K562 (cell line): ENCODE measurements at regions not wholly inside any gene's neighbourhood (a gene's known extent, or its start where the extent isn't known, plus 50 kb on each side); places are given as distances from the start of the nearest gene placed in this dataset.

Source experiments
- ATAC-seq: fragments of 200-7000 bp; cut with Tn5 transposase; 3 replicates; pipeline ENCODE4 v1.9.1; 2020; ENCODE audit warnings: moderate library complexity
- BruUV-seq: library from RNA; stranded (reverse); fragments of 400-500 nt; replicated peaks from 2 replicates; lab custom pipeline; 2021; lab: Mats Ljungman, UMichigan
- CTCF ChIA-PET: fragments of 300-600 bp; formaldehyde crosslinking; extraction: SDS; loops from one replicate; lab custom pipeline; 2021; ENCODE audit warnings: low intra/inter-chr PET ratio; lab: Yijun Ruan, JAX
- POLR2A ChIA-PET: fragments of 300-600, 350-650 bp; sonication (Branson Sonifier 250); formaldehyde crosslinking; extraction: SDS; loops from one replicate; lab custom pipeline; 2021; ENCODE audit warnings: antibody characterized with exemption, inconsistent platforms; lab: Yijun Ruan, JAX
- DNase-seq, 4 experiments: peaks; one replicate each; pipeline versions ENCODE4 v3.0.0 to v3.0.0-alpha.2; 2011 to 2018; ENCODE audit warnings: low spot score in 3 of 4, mixed read lengths in 3 of 4; ENCODE audit errors: extremely low read depth in 1 of 4
- FAIRE-seq: peaks from 2 replicates; lab custom pipeline; 2011; peaks lifted over from hg19 to GRCh38; lab: Jason Lieb, UNC
- H2AFZ ChIP-seq: 2 replicates; pipeline ENCODE4 v1.6.0; 2011; ENCODE audit warnings: low read depth, low read length, control low read depth, inconsistent platforms
- H3K27ac ChIP-seq: fragments of 200-600 bp; 3 replicates; pipeline ENCODE4 v1.8.0; 2011; ENCODE audit warnings: low read depth, mild to moderate bottlenecking, control low read depth, inconsistent platforms, low read length, moderate library complexity, mixed read lengths; ENCODE audit errors: extremely low read depth
- H3K27me3 ChIP-seq, 2 experiments: fragments of 300-600 bp in 1 of 2; 2 replicates in 1 of 2; 3 replicates in 1 of 2; pipeline versions ENCODE4 v1.6.0 to v1.8.0; 2011; ENCODE audit warnings: inconsistent platforms in 2 of 2, low read length in 2 of 2, mild to moderate bottlenecking in 1 of 2, mixed read lengths in 1 of 2, moderate library complexity in 1 of 2; ENCODE audit not compliant: control insufficient read depth in 2 of 2, insufficient read depth in 2 of 2
- H3K36me3 ChIP-seq: fragments of 300-600 bp; 3 replicates; pipeline ENCODE4 v1.8.0; 2011; ENCODE audit warnings: mild to moderate bottlenecking, low read length, inconsistent platforms; ENCODE audit not compliant: control insufficient read depth, insufficient read depth
- H3K4me1 ChIP-seq, 2 experiments: fragments of 200-600 bp in 1 of 2; replicated peaks in 1 of 2; 2 replicates in 1 of 2; 3 replicates in 1 of 2; pipeline versions ENCODE4 v1.5.1 to v1.8.0; 2011; ENCODE audit warnings: inconsistent platforms in 2 of 2, low read length in 2 of 2, mild to moderate bottlenecking in 1 of 2, mixed read lengths in 1 of 2, moderate library complexity in 1 of 2; ENCODE audit not compliant: control insufficient read depth in 2 of 2, insufficient read depth in 2 of 2
- H3K4me2 ChIP-seq: 2 replicates; pipeline ENCODE4 v1.6.1; 2011; ENCODE audit warnings: low read length, control low read depth, inconsistent platforms, mixed read lengths; ENCODE audit not compliant: insufficient read depth
- H3K4me3 ChIP-seq: fragments of 200-600 bp; sonication (generic), shearing (Covaris generic); 2 replicates; pipeline ENCODE4 v1.5.1; 2016; ENCODE audit warnings: control low read depth, inconsistent platforms
- H3K79me2 ChIP-seq: fragments of 200-600 bp; 3 replicates; pipeline ENCODE4 v1.8.0; 2011; ENCODE audit warnings: low read length, inconsistent platforms; ENCODE audit not compliant: control insufficient read depth, insufficient read depth
- H3K9ac ChIP-seq, 2 experiments: 2 replicates each; pipeline versions ENCODE4 v1.6.0 to v1.6.1; 2011; ENCODE audit warnings: low read depth in 2 of 2, low read length in 2 of 2, control low read depth in 1 of 2, inconsistent platforms in 1 of 2, mild to moderate bottlenecking in 1 of 2, mixed read lengths in 1 of 2; ENCODE audit not compliant: insufficient read depth in 1 of 2
- H3K9me1 ChIP-seq: one replicate; pipeline ENCODE4 v1.6.0; 2011; ENCODE audit warnings: inconsistent platforms, mild to moderate bottlenecking, low read length, moderate library complexity; ENCODE audit not compliant: control insufficient read depth, insufficient read depth
- H3K9me3 ChIP-seq: replicated peaks from 2 replicates; pipeline ENCODE4 v1.5.1; 2011; ENCODE audit warnings: low read depth, low read length, inconsistent platforms; ENCODE audit not compliant: control insufficient read depth, insufficient read depth
- H4K20me1 ChIP-seq: replicated peaks from 2 replicates; pipeline ENCODE4 v1.6.1; 2011; ENCODE audit warnings: low read length, inconsistent platforms, mixed read lengths; ENCODE audit not compliant: control insufficient read depth, insufficient read depth
- CEBPG ChIP-seq, 3 experiments: fragments of 200-800 bp in 1 of 3; sonication (Bioruptor generic) in 1 of 3; sonication (generic) in 1 of 3; formaldehyde crosslinking in 1 of 3; IDR thresholded peaks in 2 of 3; conservative IDR thresholded peaks in 1 of 3; 2 replicates each; pipeline versions ENCODE4 v1.6.1 to v1.8.0; 2016 to 2022; ENCODE audit warnings: missing compliant biosample characterization in 2 of 3, missing genetic modification characterization in 2 of 3, mild to moderate bottlenecking in 1 of 3, missing genetic modification reagents in 1 of 3
- CHD4 ChIP-seq: fragments of 200-600 bp; sonication (generic); IDR thresholded peaks from 3 replicates; pipeline ENCODE4 v1.6.1; 2012; ENCODE audit warnings: low read depth, mild to moderate bottlenecking, mixed read lengths, low read length, inconsistent platforms; ENCODE audit not compliant: insufficient read depth, insufficient replicate concordance, poor library complexity, severe bottlenecking
- GATAD2B ChIP-seq: fragments of 450-650 bp; IDR thresholded peaks from 2 replicates; pipeline ENCODE4 v1.6.1; 2017; ENCODE audit warnings: mild to moderate bottlenecking, borderline replicate concordance
- NFRKB ChIP-seq: fragments of 450-650 bp; IDR thresholded peaks from 2 replicates; pipeline ENCODE4 v1.6.1; 2016; ENCODE audit warnings: low read depth
- SETDB1 ChIP-seq: IDR thresholded peaks from one replicate; pipeline ENCODE4 v1.6.1; 2012; ENCODE audit warnings: low read length, control low read depth, inconsistent platforms
- SFPQ ChIP-seq: fragments of 200-400 bp; formaldehyde crosslinking; IDR thresholded peaks from 2 replicates; pipeline ENCODE4 v1.6.1; 2017; ENCODE audit warnings: mild to moderate bottlenecking, low read depth, low read length, moderate library complexity
- ZBTB11 ChIP-seq, 3 experiments: fragments of 200-800 bp in 1 of 3; fragments of 250-450 bp in 1 of 3; fragments of 450-650 bp in 1 of 3; sonication (Bioruptor Pico) in 1 of 3; sonication (Bioruptor generic) in 1 of 3; formaldehyde crosslinking in 1 of 3; IDR thresholded peaks; 2 replicates each; pipeline versions ENCODE4 v1.6.1 to v1.8.0; 2016 to 2022; ENCODE audit warnings: mild to moderate bottlenecking in 2 of 3, missing genetic modification characterization in 2 of 3, missing compliant biosample characterization in 1 of 3, moderate library complexity in 1 of 3
- ZBTB34 ChIP-seq: fragments of 250-450 bp; sonication (Bioruptor Pico); IDR thresholded peaks from 2 replicates; pipeline ENCODE4 v1.8.0; 2021; ENCODE audit warnings: mild to moderate bottlenecking, moderate library complexity
- ZKSCAN8 ChIP-seq: fragments of 200-800 bp; sonication (Bioruptor generic); IDR thresholded peaks from 2 replicates; pipeline ENCODE4 v1.6.1; 2016; ENCODE audit warnings: missing genetic modification characterization, missing compliant biosample characterization
- ZNF232 ChIP-seq: sonication (generic); formaldehyde crosslinking; IDR thresholded peaks from 2 replicates; pipeline ENCODE4 v1.8.0; 2022; ENCODE audit warnings: mild to moderate bottlenecking, missing genetic modification reagents
- ZSCAN29 ChIP-seq: fragments of 450-650 bp; IDR thresholded peaks from 2 replicates; pipeline ENCODE4 v1.6.1; 2017
- WGBS: fragments of 100-300 bp; shearing (Covaris generic); methylation state at CpG from one replicate; pipeline ENCODE4 v1.1.6; 2016; ENCODE audit warnings: low coverage, mixed read lengths; ENCODE audit not compliant: insufficient coverage; ENCODE audit errors: missing lambda C conversion rate; 5-methylcytosine and 5-hydroxymethylcytosine counted together
- in situ Hi-C: fragments of 300-500 bp; cut with MboI; formaldehyde crosslinking; loops from 4 replicates; pipeline ENCODE4 v1.15.0; 2018; ENCODE audit warnings: inconsistent platforms, mixed read lengths
- intact Hi-C: fragments of 100-400 bp; cut with micrococcal nuclease; formaldehyde crosslinking; loops from 2 replicates; pipeline ENCODE4 v1.14.2; 2022

GRCh38 chr7:23894892-23895569 lies 185.0 kb downstream of the STK31 start:
- H2AFZ ChIP-seq, result no peak overlapping the region
- no peak overlapping the region for H3K27ac ChIP-seq
- H3K79me2 ChIP-seq, result no peaks in the 10 kb centered on the region
- FAIRE-seq (no peak), ATAC-seq (no peak), DNase-seq (no peak)
- no peaks in the 10 kb centered on the region for H3K36me3 ChIP-seq
- no peak overlapping the region for H3K9ac ChIP-seq
- no peak overlapping the region for H3K4me2 ChIP-seq
- no peaks in the 10 kb centered on the region for H3K9me1 ChIP-seq
- no peaks in the 10 kb centered on the region for H3K9me3 ChIP-seq
- no peaks in the 10 kb centered on the region for H4K20me1 ChIP-seq
- 3% methylated on average over 4 of the region's 4 CpGs for WGBS
- no peak overlapping the region for H3K4me3 ChIP-seq
- ChIA-PET CTCF (no interaction called here), POLR2A (interaction anchor here (0.5 kb wide), 1 partner anchor 738 kb away, joined by 3 read pairs; no protein-coding TSS in a partner anchor)
- intact Hi-C loops (no loop called here), in situ Hi-C loops (no loop called here)
- H3K4me1 ChIP-seq, result no peaks in the 10 kb centered on the region; a peak in 1 of 5 replicates
- peaks cover 7 to 16% of the 10 kb centered on the region in 2 experiments; a peak in 2 of 5 replicates for H3K27me3 ChIP-seq
- no TSS peak for BruUV-seq
- TF ChIP-seq CHD4 (no peak), SFPQ (no peak), NFRKB (no peak), ZBTB34 (no peak), ZSCAN29 (no peak), GATAD2B (no peak), ZBTB11 (CRISPR knock-in tag; IDR thresholded peaks at IDR 0.05) (no peak), ZNF232 (CRISPR knock-in tag) (no peak), CEBPG (CRISPR knock-in tag; IDR thresholded peaks at IDR 0.05) (no peak), CEBPG (tag; conservative IDR thresholded peaks at IDR 0.05 in 1 of 2, IDR thresholded peaks at IDR 0.05 in 1 of 2) (no peak), SETDB1 (no peak), ZKSCAN8 (CRISPR knock-in tag) (no peak)
